ENCODE measurements at regions not wholly inside any gene's neighbourhood (a gene's known extent, or its start where the extent isn't known, plus 50 kb on each side); places are given as distances from the start of the nearest gene placed in this dataset.
"Not testable (repeated sequence)": the region's sequence is repeated elsewhere in the genome, so short reads cannot be mapped to it uniquely, and the experiment has no call there.

DNA sequence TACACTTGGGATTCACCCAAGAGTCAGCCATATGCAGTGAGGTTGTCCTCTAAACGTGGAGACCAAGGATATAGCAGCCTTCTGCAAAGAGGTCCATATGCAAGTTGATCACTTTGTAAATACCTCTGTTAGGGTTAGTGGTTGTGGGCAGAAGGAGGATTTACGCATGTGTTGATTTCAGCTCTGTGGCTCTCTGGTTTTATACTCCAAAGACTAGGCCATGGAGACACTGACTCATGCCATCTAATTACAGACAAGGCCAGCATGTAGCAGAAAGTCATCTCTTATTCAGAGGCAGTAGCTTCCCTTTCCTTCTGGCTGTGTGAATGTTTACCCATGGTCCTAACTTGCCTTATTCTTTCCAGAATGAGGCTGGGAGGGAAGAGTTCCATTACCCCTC lies 140.9 kb upstream of the GOLGA6L4 start:
- DNase-seq, result not testable (repeated sequence)

- not testable (repeated sequence) for DNase-seq
Observed at GRCh38 chr15:84097053-84097452, 138.5 kb upstream of the GOLGA6L4 start.

GRCh38 chr15:84098604-84099003 lies 137.0 kb upstream of the GOLGA6L4 start:
- DNase-seq, result no peak

DNA sequence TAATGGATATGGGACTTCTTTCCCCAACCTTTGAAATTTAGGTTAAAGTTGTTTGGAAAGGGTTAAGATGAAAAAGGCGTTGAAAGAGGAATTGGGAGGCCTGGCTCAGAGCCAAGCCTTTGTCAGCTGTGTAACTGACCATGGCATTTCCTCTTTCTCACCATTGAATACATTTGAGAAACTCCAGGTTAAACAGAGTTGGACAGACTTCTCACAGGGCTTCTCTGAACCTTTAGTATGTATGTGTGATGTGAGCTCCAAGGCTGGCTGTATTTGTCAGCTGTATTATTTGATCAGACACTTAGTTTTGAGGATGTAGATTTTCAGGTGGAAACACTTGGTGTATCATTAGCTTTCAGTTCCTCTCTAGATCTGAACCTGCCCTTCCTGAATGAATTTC lies 136.4 kb upstream of the GOLGA6L4 start:
- DNase-seq, result no peak

DNA sequence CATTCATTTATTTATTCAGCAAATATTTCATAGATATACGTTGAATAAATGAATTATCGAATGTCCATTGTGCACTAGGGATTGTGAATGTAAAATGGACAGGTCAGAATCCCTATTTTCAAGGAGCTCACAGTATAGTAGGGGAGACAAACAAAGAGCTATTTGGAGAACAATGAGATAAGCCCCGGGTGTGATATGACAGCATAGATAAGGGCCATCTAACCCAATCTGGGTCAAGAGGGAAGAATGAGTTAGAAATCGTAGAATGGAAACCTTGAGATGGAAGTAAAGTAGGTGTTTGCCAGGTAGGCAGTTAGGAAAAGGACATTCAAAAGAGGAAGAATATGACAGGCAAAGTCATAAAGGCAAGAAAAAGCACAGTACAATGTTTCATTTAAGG lies 132.2 kb upstream of the GOLGA6L4 start:
- DNase-seq, result no peak

DNA sequence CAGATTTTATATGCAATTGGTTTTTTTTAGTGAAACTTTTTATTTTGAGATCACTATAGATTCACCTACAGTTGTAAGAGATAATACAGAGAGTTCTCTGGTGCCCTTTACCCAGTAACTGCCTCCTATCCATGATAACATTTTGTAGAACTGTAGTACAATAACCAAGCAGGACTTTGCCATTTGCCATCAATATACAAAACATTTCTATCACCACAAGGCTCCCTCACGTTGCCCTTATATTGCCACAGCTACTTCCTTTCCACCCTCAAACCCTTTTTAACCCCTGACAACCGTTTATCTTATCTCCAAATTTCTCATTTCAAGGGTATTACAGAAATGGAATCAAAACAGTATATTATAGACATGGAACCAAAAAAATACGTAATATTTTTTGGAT lies 130.7 kb upstream of the GOLGA6L4 start:
- no peak for DNase-seq

DNA sequence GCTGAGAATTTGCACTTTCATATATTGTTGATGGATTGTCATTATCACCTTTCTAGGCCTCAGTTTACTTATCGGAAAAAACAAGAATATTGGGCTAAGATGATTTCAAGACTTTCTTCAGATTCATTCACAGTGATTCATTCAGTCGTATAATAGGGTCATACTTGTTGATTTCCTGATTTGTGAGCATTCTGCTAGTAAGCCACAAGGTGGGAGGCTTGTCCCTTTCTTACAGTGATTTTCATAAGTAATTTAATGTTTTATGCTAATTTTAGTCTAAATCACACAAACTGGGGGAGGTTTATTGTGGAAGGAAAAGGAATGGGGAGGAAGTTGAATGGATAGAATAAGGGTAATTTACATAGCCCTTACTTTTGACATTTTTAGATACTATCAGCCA lies 126.8 kb upstream of the GOLGA6L4 start:
- DNase-seq, result no peak

GRCh38 chr15:84111575-84111974 lies 124.0 kb upstream of the GOLGA6L4 start:
- no peak for DNase-seq

GRCh38 chr15:84112025-84112424 lies 123.5 kb upstream of the GOLGA6L4 start:
- no peak for DNase-seq

DNA sequence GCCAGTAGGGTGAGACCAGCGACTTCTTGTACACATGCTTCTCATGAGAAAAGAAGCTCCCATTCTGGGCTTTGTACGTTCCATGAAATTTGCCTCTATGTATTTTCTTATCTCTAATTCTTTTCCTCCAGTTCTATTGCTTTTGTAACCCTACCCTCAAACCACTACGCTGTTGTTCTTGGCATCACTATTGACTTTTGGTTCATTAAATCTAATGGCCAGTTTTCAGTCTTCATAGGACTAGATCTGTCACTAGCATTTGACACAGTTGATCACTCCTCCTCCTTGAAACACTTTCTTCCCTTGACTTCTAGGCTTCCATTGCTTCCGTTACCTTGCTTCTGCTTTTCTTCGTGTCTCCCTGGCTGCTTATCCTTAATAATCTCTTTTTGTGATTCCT lies 121.7 kb upstream of the GOLGA6L4 start:
- no peak for DNase-seq

DNA sequence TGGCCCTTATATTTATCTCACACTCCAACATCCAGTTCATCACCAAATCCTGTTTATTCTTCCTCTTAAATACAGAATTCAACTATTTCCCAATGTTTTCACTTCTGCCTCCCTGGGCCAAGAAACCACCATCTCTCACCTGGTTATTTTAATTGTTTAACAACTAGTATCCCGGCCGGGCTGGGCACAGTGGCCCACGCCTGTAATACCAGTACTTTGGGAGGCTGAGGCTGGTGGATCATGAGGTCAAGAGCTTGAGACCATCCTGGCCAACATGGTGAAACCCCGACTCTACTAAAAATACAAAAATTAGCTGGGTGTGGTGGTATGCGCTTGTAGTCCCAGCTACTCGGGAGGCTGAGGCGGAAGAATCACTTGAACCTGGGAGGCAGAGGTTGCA lies 120.9 kb upstream of the GOLGA6L4 start:
- DNase-seq, result not testable (repeated sequence)

DNA sequence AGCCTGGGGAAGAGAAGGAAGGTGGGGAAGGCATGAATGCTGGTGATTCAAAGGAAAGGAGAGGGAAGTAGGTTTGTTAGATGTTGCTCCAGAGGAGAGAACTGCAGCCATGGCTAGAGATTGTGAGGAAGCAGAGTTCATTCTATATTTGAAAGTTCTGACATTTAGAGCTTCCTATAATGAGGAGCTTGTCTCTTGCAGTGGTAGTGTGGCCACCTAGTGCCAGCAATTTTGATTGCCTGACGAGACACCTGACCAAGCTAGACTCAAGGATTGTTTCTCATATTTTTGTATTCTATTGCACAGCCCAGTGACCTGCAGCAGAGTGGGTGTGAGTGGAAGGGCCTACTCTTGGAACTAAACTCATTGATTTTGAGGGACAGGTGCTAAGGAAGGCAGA lies 116.2 kb upstream of the GOLGA6L4 start:
- not testable (repeated sequence) for DNase-seq

- not testable (repeated sequence) for DNase-seq
Observed at GRCh38 chr15:84120903-84121302, 114.7 kb upstream of the GOLGA6L4 start.

DNA sequence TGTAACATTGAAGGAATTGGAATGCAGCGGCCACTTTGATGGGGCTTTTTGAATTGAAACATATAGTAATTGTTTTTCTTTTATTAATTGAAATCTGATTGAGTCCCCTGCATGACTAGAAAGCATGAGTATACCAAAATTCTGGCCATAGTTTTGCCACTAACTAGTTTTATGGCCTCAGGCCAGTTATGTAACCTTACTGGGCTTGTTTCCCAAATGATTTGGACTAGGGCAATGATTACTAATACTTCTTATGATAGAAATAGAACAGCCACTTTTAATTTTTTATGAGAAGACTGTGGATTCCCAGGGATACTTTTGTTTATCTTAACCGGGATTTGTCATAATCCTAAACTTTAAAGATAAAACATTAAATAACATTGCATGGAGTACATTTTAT lies 106.9 kb upstream of the GOLGA6L4 start:
- not testable (repeated sequence) for DNase-seq

GRCh38 chr15:84130098-84130831 lies 105.3 kb upstream of the GOLGA6L4 start:
- DNase-seq, result not testable (repeated sequence)

DNA sequence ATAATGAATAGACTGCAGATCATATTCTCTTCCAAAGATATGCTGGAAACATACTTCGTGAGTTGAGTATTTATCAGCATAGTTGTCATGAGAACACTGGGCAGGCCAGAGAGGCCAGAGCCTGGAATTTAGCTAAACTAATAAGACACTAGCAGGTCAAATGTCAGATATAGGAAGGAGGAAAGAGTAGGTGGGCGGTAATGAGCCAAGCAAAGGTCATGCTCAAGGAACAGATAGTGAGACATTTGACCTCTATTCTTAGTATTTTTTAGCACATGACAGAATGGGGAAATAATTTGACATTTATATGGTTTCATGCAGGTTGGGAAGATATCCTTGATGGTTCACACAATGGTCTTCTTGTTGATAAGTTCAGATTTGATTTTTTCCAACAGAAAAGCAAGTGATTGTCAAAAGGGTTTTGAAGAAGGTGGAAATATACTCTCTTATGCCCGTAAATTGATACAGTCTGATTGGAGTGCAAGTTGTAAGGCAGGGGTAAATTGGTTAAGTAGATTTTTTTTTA lies 99.6 kb upstream of the GOLGA6L4 start:
- DNase-seq, result not testable (repeated sequence)

DNA sequence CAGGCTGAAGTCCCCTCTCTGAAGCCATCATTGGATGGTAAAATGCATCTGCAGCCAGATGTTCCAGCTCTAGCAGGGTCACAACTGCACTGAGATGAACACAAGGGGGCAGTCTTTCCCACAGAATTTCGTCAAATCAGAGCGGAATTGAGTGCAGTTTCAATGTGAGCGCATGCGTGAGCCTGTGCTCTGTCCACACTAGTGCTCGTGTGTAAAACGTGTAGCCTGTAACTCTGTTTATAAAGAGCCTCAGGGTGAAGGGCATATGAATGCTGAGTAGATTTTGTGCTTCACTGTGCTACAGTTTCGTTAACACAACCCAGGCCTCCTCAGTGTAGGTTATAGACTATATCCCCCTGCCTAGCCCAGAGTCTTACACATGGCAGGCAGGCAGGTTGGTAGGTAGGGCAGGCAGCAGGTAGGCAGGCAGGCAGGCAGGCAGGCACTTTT lies 92.7 kb upstream of the GOLGA6L4 start:
- DNase-seq, result peak; percentile 60

GRCh38 chr15:84143753-84144314 lies 91.7 kb upstream of the GOLGA6L4 start:
- DNase-seq, result no peak

DNA sequence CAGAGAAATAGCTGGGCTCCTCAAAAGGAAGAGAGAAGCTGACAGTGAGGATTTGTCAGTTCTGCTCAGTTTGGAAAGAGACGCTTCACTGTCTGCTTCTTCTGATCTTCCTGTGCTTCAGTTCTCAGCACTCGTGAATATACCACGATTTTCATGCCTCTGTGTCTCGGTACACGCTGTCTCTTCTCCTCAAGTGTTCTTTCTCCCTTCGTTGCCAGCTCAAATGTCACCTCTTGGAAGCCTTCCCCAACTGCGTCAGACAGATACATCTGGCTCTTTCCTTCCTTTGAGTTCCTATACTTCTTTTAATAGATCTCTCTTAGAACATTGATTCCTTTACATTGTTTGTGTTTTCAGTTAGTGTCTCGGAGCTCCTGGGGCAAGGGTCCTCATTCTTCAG lies 90.6 kb upstream of the GOLGA6L4 start:
- DNase-seq, result not testable (repeated sequence)

DNA sequence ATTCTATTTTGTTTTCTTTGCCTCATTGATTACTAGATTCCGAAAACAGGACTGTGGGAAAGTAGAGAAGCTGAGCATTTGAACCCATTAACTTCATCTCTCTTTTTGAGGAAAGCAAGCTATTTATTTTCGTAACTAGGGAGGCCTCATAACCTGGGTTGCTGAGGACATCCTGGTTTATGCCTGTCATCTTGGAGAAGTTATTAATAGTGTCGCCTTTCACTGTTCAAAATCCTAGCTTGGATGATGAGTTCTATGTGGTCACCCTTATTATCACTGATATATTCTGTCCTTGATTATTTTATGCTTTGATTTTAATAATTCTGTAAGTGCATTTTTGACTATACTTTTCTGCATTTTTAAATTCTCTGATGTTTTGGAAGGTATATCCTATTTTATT lies 89.3 kb upstream of the GOLGA6L4 start:
- DNase-seq, result not testable (repeated sequence)

GRCh38 chr15:84147307-84147706 lies 88.3 kb upstream of the GOLGA6L4 start:
- not testable (repeated sequence) for DNase-seq

DNA sequence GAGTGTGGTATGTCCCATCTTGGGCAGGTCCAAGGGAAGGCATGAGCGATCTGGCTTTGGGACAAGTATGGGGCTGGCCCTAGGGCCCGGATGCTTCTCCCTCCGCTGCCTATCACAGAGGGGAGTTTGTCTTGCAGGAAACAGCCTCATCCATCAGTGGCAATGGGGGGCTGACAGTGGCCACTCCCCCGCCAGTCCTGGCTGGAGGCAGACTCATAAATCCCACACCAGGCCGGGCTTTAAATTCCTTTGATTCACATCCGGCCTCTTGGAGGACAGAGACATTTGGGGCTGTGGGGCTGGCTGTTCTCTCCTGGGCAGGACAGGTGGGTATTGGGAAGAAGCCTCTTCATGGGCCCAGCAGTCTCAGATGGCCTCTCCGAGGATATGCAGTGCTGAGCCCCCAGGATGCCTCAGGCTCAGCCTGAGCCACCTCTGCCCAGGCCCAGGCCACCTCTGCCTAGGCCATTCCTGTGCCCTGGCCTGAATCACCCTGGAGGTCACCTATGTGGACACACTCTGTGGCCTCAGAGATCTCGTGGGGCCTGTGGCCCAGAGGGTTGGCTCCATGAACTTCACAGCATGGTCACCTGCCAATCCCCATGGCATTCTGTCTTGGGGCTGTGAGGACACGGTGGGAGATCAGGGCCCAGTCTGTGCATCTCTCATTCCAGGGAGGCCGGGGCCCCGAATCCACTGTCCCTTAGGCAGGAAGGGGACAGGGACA lies 84.2 kb upstream of the GOLGA6L4 start:
- no peak for DNase-seq

GRCh38 chr15:84152381-84152979 lies 83.1 kb upstream of the GOLGA6L4 start:
- DNase-seq, result not testable (repeated sequence)

All from activated effector memory CD4-positive, alpha-beta T cell treated with Interleukin-2 at 50 U/mL for 16 hours (primary cell).